HFF-Myc (cell line): ENCODE measurements at regions not wholly inside any gene's neighbourhood (a gene's known extent, or its start where the extent isn't known, plus 50 kb on each side); places are given as distances from the start of the nearest gene placed in this dataset.
A peak's percentile ranks its signal among the peaks of the same experiment; 100 is the strongest.

Source experiments
- DNase-seq: peaks from one replicate; pipeline ENCODE4 v3.0.0-alpha.2; 2011; ENCODE audit warnings: low read depth; ENCODE audit errors: extremely low read depth
- H3K4me3 ChIP-seq: replicated peaks from 2 replicates; pipeline ENCODE4 v1.5.1; 2011; ENCODE audit warnings: low read depth, mild to moderate bottlenecking, control low read depth, low read length
- CTCF ChIP-seq: IDR thresholded peaks from 2 replicates; pipeline ENCODE4 v1.5.1; 2012; ENCODE audit warnings: mild to moderate bottlenecking, low read depth, low read length, control low read depth; ENCODE audit errors: missing control alignments

DNA sequence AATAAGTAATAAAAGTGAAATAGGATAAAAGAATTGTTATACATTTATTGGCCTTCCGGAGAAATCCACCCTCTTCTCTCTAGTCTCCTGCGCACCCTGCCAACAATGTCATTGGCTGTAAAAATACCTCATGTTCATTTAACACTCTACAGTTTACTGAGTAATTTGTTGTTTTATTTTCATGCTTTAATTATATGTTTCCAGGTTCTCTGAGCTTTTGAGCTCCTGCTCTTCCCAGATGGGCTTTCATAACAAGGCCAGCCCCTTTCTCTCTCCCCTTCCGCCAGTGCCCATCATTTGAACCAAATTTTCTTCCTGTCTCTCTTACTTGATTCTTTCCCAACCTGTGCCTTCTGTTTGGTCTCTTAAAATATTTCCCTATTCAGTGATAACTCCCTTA lies 144.6 kb upstream of the PRSS1 start:
- no peak for TF ChIP-seq CTCF
- DNase-seq: no peak
- H3K4me3 ChIP-seq: no peak overlapping the region

- TF ChIP-seq CTCF: peak; percentile 80
- H3K4me3 ChIP-seq: no peak overlapping the region
- peak; percentile 64 for DNase-seq
Measured at GRCh38 chr7:142603870-142604448, 145.3 kb upstream of the PRSS1 start.

DNA sequence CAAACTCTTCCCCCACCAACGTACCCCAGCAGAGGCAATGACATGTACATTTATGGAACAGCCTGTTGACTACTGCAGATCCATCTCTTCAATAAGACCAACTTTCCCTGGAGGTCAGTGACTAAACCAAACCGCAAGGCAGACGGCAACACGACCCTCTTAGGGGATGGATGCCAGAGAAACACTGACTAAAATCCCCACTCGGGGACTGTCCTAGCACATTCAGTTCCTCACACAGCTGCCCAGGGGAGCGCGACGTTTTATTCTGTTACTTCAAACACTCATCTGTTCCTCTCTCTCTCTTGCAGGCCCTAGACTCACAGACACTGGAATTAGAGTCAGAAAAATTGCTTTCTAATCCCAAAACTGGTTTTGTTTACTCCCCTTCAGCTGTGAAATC lies 146.5 kb upstream of the PRSS1 start:
- DNase-seq: no peak
- no peak overlapping the region for H3K4me3 ChIP-seq
- TF ChIP-seq CTCF: no peak

DNA sequence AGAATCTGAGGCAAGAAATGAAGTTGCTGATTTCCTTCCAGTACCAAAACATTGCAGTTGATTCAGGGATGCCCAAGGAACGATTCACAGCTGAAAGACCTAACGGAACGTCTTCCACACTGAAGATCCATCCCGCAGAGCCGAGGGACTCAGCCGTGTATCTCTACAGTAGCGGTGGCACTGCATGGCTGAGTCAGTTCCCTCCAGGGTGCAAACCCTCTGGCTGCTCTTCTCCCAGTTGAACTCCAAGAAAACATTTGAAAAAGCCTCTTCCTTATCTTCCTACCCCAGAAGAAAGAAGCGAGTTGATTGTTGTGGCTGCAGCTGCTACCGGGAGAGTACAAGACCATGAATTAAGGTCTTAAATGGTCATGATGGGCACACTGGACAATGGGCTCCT lies 147.1 kb upstream of the PRSS1 start:
- DNase-seq: no peak
- H3K4me3 ChIP-seq: no peak overlapping the region
- no peak for TF ChIP-seq CTCF

DNA sequence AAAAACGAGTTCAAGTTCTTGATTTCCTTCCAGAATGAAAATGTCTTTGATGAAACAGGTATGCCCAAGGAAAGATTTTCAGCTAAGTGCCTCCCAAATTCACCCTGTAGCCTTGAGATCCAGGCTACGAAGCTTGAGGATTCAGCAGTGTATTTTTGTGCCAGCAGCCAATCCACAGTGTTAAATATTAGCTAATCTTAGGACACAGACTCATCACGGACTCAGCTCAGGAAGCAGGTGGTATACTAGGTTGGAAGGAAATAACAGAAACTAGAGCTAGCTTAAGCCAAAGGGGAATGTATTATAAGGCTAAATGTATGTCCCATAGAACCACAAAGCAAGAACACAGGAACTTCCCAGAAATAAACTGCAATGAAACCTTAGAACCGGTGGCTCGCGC lies 151.0 kb upstream of the PRSS1 start:
- H3K4me3 ChIP-seq: no peak overlapping the region
- DNase-seq: no peak
- no peak for TF ChIP-seq CTCF

DNA sequence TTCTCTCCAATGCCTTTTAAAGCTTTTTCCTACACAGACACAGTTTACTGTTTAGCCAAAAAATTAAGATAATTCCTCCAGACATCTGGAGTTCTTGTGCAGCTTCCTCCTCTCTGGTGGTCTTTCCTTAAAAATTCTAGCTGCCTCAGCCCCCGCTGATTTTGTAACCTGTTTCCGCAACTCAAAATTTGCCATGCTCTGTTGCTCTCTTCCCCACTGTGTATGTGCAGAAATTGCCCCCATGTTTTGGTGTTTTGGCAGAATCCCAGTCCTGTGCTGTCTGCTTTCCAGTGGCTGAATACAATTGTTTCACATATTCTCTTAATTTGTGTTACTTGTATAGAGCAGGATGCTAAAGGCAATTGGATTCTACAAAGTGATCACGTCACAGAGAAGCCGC lies 151.7 kb upstream of the PRSS1 start:
- TF ChIP-seq CTCF: no peak
- no peak overlapping the region for H3K4me3 ChIP-seq
- no peak for DNase-seq
